K562 (cell line): ENCODE measurements at regions not wholly inside any gene's neighbourhood (a gene's known extent, or its start where the extent isn't known, plus 50 kb on each side); places are given as distances from the start of the nearest gene placed in this dataset.

Experiments used
- ATAC-seq: fragments of 200-7000 bp; cut with Tn5 transposase; 3 replicates; pipeline ENCODE4 v1.9.1; 2020; ENCODE audit warnings: moderate library complexity
- BruUV-seq: library from RNA; stranded (reverse); fragments of 400-500 nt; replicated peaks from 2 replicates; lab custom pipeline; 2021; lab: Mats Ljungman, UMichigan
- CTCF ChIA-PET: fragments of 300-600 bp; formaldehyde crosslinking; extraction: SDS; loops from one replicate; lab custom pipeline; 2021; ENCODE audit warnings: low intra/inter-chr PET ratio; lab: Yijun Ruan, JAX
- POLR2A ChIA-PET: fragments of 300-600, 350-650 bp; sonication (Branson Sonifier 250); formaldehyde crosslinking; extraction: SDS; loops from one replicate; lab custom pipeline; 2021; ENCODE audit warnings: antibody characterized with exemption, inconsistent platforms; lab: Yijun Ruan, JAX
- DNase-seq, 4 experiments: peaks; one replicate each; pipeline versions ENCODE4 v3.0.0 to v3.0.0-alpha.2; 2011 to 2018; ENCODE audit warnings: low spot score in 3 of 4, mixed read lengths in 3 of 4; ENCODE audit errors: extremely low read depth in 1 of 4
- FAIRE-seq: peaks from 2 replicates; lab custom pipeline; 2011; peaks lifted over from hg19 to GRCh38; lab: Jason Lieb, UNC
- H2AFZ ChIP-seq: 2 replicates; pipeline ENCODE4 v1.6.0; 2011; ENCODE audit warnings: low read depth, low read length, control low read depth, inconsistent platforms
- H3K27ac ChIP-seq: fragments of 200-600 bp; 3 replicates; pipeline ENCODE4 v1.8.0; 2011; ENCODE audit warnings: low read depth, mild to moderate bottlenecking, control low read depth, inconsistent platforms, low read length, moderate library complexity, mixed read lengths; ENCODE audit errors: extremely low read depth
- H3K27me3 ChIP-seq, 2 experiments: fragments of 300-600 bp in 1 of 2; 2 replicates in 1 of 2; 3 replicates in 1 of 2; pipeline versions ENCODE4 v1.6.0 to v1.8.0; 2011; ENCODE audit warnings: inconsistent platforms in 2 of 2, low read length in 2 of 2, mild to moderate bottlenecking in 1 of 2, mixed read lengths in 1 of 2, moderate library complexity in 1 of 2; ENCODE audit not compliant: control insufficient read depth in 2 of 2, insufficient read depth in 2 of 2
- H3K36me3 ChIP-seq: fragments of 300-600 bp; 3 replicates; pipeline ENCODE4 v1.8.0; 2011; ENCODE audit warnings: mild to moderate bottlenecking, low read length, inconsistent platforms; ENCODE audit not compliant: control insufficient read depth, insufficient read depth
- H3K4me1 ChIP-seq, 2 experiments: fragments of 200-600 bp in 1 of 2; replicated peaks in 1 of 2; 2 replicates in 1 of 2; 3 replicates in 1 of 2; pipeline versions ENCODE4 v1.5.1 to v1.8.0; 2011; ENCODE audit warnings: inconsistent platforms in 2 of 2, low read length in 2 of 2, mild to moderate bottlenecking in 1 of 2, mixed read lengths in 1 of 2, moderate library complexity in 1 of 2; ENCODE audit not compliant: control insufficient read depth in 2 of 2, insufficient read depth in 2 of 2
- H3K4me2 ChIP-seq: 2 replicates; pipeline ENCODE4 v1.6.1; 2011; ENCODE audit warnings: low read length, control low read depth, inconsistent platforms, mixed read lengths; ENCODE audit not compliant: insufficient read depth
- H3K4me3 ChIP-seq: fragments of 200-600 bp; sonication (generic), shearing (Covaris generic); 2 replicates; pipeline ENCODE4 v1.5.1; 2016; ENCODE audit warnings: control low read depth, inconsistent platforms
- H3K79me2 ChIP-seq: fragments of 200-600 bp; 3 replicates; pipeline ENCODE4 v1.8.0; 2011; ENCODE audit warnings: low read length, inconsistent platforms; ENCODE audit not compliant: control insufficient read depth, insufficient read depth
- H3K9ac ChIP-seq, 2 experiments: 2 replicates each; pipeline versions ENCODE4 v1.6.0 to v1.6.1; 2011; ENCODE audit warnings: low read depth in 2 of 2, low read length in 2 of 2, control low read depth in 1 of 2, inconsistent platforms in 1 of 2, mild to moderate bottlenecking in 1 of 2, mixed read lengths in 1 of 2; ENCODE audit not compliant: insufficient read depth in 1 of 2
- H3K9me1 ChIP-seq: one replicate; pipeline ENCODE4 v1.6.0; 2011; ENCODE audit warnings: inconsistent platforms, mild to moderate bottlenecking, low read length, moderate library complexity; ENCODE audit not compliant: control insufficient read depth, insufficient read depth
- H3K9me3 ChIP-seq: replicated peaks from 2 replicates; pipeline ENCODE4 v1.5.1; 2011; ENCODE audit warnings: low read depth, low read length, inconsistent platforms; ENCODE audit not compliant: control insufficient read depth, insufficient read depth
- H4K20me1 ChIP-seq: replicated peaks from 2 replicates; pipeline ENCODE4 v1.6.1; 2011; ENCODE audit warnings: low read length, inconsistent platforms, mixed read lengths; ENCODE audit not compliant: control insufficient read depth, insufficient read depth
- KLF1 ChIP-seq: fragments of 450-650 bp; IDR thresholded peaks from 2 replicates; pipeline ENCODE4 v1.6.1; 2016; ENCODE audit warnings: missing genetic modification characterization, missing compliant biosample characterization
- POLR3A ChIP-seq: IDR thresholded peaks from 2 replicates; pipeline ENCODE4 v1.6.1; 2011; ENCODE audit warnings: borderline replicate concordance, mild to moderate bottlenecking, moderate library complexity; ENCODE audit not compliant: insufficient read length, insufficient read depth; ENCODE audit errors: extremely low read depth
- REST ChIP-seq, 2 experiments: fragments of 450-650 bp; formaldehyde crosslinking in 1 of 2; IDR thresholded peaks; 2 replicates each; pipeline versions ENCODE4 v1.4.0 to v1.6.1; 2014 to 2020; ENCODE audit warnings: mild to moderate bottlenecking in 2 of 2, borderline replicate concordance in 1 of 2, low read depth in 1 of 2
- RFX5 ChIP-seq: IDR thresholded peaks from 2 replicates; pipeline ENCODE4 v1.6.1; 2011; ENCODE audit warnings: low read depth, mild to moderate bottlenecking, improper control_type of control experiment, low read length
- SETDB1 ChIP-seq: IDR thresholded peaks from one replicate; pipeline ENCODE4 v1.6.1; 2012; ENCODE audit warnings: low read length, control low read depth, inconsistent platforms
- WGBS: fragments of 100-300 bp; shearing (Covaris generic); methylation state at CpG from one replicate; pipeline ENCODE4 v1.1.6; 2016; ENCODE audit warnings: low coverage, mixed read lengths; ENCODE audit not compliant: insufficient coverage; ENCODE audit errors: missing lambda C conversion rate; 5-methylcytosine and 5-hydroxymethylcytosine counted together
- in situ Hi-C: fragments of 300-500 bp; cut with MboI; formaldehyde crosslinking; loops from 4 replicates; pipeline ENCODE4 v1.15.0; 2018; ENCODE audit warnings: inconsistent platforms, mixed read lengths
- intact Hi-C: fragments of 100-400 bp; cut with micrococcal nuclease; formaldehyde crosslinking; loops from 2 replicates; pipeline ENCODE4 v1.14.2; 2022

- no peaks in the 10 kb centered on the region; a peak in 1 of 5 replicates for H3K27me3 ChIP-seq
- no peaks in the 10 kb centered on the region for H3K4me1 ChIP-seq
- BruUV-seq = no TSS peak
- H3K36me3 ChIP-seq = no peaks in the 10 kb centered on the region
- H2AFZ ChIP-seq = no peak overlapping the region
- no peak overlapping the region for H3K4me2 ChIP-seq
- FAIRE-seq = no peak
- in situ Hi-C loops (no loop called here), intact Hi-C loops (no loop called here)
- TF ChIP-seq SETDB1 (no peak), RFX5 (no peak), POLR3A (no peak)
- H3K79me2 ChIP-seq = no peaks in the 10 kb centered on the region
- WGBS = 2% methylated on average over 6 of the region's 6 CpGs
- ChIA-PET POLR2A (interaction anchor here (0.7 to 1.0 kb wide), 2 partner anchors 9 to 143 kb away, joined by 3 to 4 read pairs; no protein-coding TSS in a partner anchor), CTCF (no interaction called here)
- H3K9ac ChIP-seq = no peak overlapping the region
- no peaks in the 10 kb centered on the region for H3K9me1 ChIP-seq
- H3K4me3 ChIP-seq = no peak overlapping the region
- H3K9me3 ChIP-seq = no peaks in the 10 kb centered on the region
- no peaks in the 10 kb centered on the region for H4K20me1 ChIP-seq
- no peak for DNase-seq
- no peak for ATAC-seq
- no peak overlapping the region for H3K27ac ChIP-seq
These were observed 456.1 kb upstream of the ASIC2 start for GRCh38 chr17:33749171-33749570.

GRCh38 chr17:33750943-33751701 is 458.0 kb upstream of the ASIC2 start:
- H3K36me3 ChIP-seq = no peaks in the 10 kb centered on the region
- in situ Hi-C loops = no loop called here
- no peak for TF ChIP-seq KLF1
- TF ChIP-seq REST (IDR thresholded peaks at IDR 0.05; ENCODE audit: borderline replicate concordance) = peak; percentile 54; the same call in 1 of the 2 replicates
- no peak for TF ChIP-seq REST (CRISPR knock-in tag; IDR thresholded peaks at IDR 0.05; ENCODE audit: low read depth)

More at GRCh38 chr17:33750943-33751701, 458.0 kb upstream of the ASIC2 start:
- DNase-seq (peak; percentile 51 to 67 (median 63)), FAIRE-seq (peak; percentile 97), ATAC-seq (peak; percentile 84)
- no peaks in the 10 kb centered on the region; the same call in 1 of the 2 replicates for H3K9me3 ChIP-seq
- BruUV-seq = no TSS peak
- H3K4me2 ChIP-seq = no peak overlapping the region
- H3K9me1 ChIP-seq = no peaks in the 10 kb centered on the region
- WGBS = 0% methylated on average over 13 of the region's 13 CpGs
- H3K79me2 ChIP-seq = no peaks in the 10 kb centered on the region
- H3K4me1 ChIP-seq = no peaks in the 10 kb centered on the region
- POLR2A ChIA-PET = interaction anchor here (0.8 kb wide), 1 partner anchor 9 kb away, joined by 3 read pairs; no protein-coding TSS in a partner anchor
- intact Hi-C loops = loop anchor here (1.0 to 5.0 kb wide), 2 partner anchors 26 to 229 kb away; no protein-coding TSS in a partner anchor
- CTCF ChIA-PET = interaction anchor here (0.6 to 2.0 kb wide), 4 partner anchors 21 to 1497 kb away, joined by 3 to 16 read pairs (median 4); no protein-coding TSS in a partner anchor
- H3K27ac ChIP-seq = no peak overlapping the region
- H3K9ac ChIP-seq = no peak overlapping the region
- H2AFZ ChIP-seq = peak overlapping the region; percentile 22; the same call in 1 of the 2 replicates
- no peak overlapping the region for H3K4me3 ChIP-seq
- H3K27me3 ChIP-seq = no peaks in the 10 kb centered on the region; a peak in 1 of 5 replicates
- H4K20me1 ChIP-seq = no peaks in the 10 kb centered on the region
